ENCODE measurements at regions not wholly inside any gene's neighbourhood (a gene's known extent, or its start where the extent isn't known, plus 50 kb on each side); places are given as distances from the start of the nearest gene placed in this dataset.

DNA sequence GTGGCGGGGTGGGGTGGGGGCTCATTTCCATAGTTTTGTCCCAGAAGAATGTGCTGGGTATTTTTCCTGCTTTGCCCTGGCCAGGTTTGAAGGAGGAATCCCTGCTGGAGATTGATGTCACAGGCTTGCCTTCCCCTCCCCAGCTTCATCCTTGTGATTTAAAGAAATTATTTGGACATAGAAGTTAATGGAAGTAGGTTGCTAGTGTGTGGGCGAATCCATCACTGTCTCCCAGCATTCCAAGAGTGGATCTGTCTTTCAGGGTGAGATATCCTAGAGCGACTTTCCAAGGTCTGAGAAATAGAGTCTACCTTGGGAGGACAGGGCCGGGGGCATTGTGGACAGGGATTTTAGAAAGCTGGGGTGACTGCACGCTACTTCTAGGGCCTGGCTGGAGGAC, 64.9 kb upstream of the HSPA9 start:
- Histone ChIP-seq H3K4me2 (no peak overlapping the region), H3K9me3 (ENCODE audit: insufficient read depth, low read depth) (no peaks in the 10 kb centered on the region), H3F3A (ENCODE audit: insufficient read depth, low read depth) (0 out of 2 replicates have a peak, but pooled peaks cover 3% of the 10 kb centered on the region), H3K36me3 (ENCODE audit: low read depth) (no peaks in the 10 kb centered on the region), H3K79me2 (ENCODE audit: low read depth) (no peaks in the 10 kb centered on the region), H3K4me1 (replicated peaks; ENCODE audit: insufficient read depth) (no peaks in the 10 kb centered on the region), H3K27me3 (ENCODE audit: insufficient read depth, low read depth) (no peaks in the 10 kb centered on the region), H3K27ac (no peak overlapping the region), H4K20me1 (ENCODE audit: insufficient read depth) (no peaks in the 10 kb centered on the region), H3K4me3 (no peak overlapping the region), H3K9me2 (ENCODE audit: insufficient read depth) (no peaks in the 10 kb centered on the region), H2AFZ (no peak overlapping the region)
- intact Hi-C loops (cut with micrococcal nuclease; ENCODE audit: unreplicated experiment), result loop anchor here (5.0 to 10.0 kb wide), 2 partner anchors 63 to 265 kb away; partner anchors contain the start of gene HSPA9
- TF ChIP-seq, protein P1, sequence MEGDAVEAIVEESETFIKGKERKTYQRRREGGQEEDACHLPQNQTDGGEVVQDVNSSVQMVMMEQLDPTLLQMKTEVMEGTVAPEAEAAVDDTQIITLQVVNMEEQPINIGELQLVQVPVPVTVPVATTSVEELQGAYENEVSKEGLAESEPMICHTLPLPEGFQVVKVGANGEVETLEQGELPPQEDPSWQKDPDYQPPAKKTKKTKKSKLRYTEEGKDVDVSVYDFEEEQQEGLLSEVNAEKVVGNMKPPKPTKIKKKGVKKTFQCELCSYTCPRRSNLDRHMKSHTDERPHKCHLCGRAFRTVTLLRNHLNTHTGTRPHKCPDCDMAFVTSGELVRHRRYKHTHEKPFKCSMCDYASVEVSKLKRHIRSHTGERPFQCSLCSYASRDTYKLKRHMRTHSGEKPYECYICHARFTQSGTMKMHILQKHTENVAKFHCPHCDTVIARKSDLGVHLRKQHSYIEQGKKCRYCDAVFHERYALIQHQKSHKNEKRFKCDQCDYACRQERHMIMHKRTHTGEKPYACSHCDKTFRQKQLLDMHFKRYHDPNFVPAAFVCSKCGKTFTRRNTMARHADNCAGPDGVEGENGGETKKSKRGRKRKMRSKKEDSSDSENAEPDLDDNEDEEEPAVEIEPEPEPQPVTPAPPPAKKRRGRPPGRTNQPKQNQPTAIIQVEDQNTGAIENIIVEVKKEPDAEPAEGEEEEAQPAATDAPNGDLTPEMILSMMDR (conservative IDR thresholded peaks at IDR 0.05), result no peak
- no peak for TF ChIP-seq EZH2 (IDR thresholded peaks at IDR 0.05; ENCODE audit: low read depth)
- DNase-seq, result no peak
- BruUV-seq (replicated peaks), result no TSS peak
- POLR2A ChIA-PET (ENCODE audit: unreplicated experiment), result no interaction called here
- CTCF ChIA-PET, result interaction anchor here (1.0 kb wide), 1 partner anchor 61 kb away, joined by 10 read pairs; no protein-coding TSS in a partner anchor

DNA sequence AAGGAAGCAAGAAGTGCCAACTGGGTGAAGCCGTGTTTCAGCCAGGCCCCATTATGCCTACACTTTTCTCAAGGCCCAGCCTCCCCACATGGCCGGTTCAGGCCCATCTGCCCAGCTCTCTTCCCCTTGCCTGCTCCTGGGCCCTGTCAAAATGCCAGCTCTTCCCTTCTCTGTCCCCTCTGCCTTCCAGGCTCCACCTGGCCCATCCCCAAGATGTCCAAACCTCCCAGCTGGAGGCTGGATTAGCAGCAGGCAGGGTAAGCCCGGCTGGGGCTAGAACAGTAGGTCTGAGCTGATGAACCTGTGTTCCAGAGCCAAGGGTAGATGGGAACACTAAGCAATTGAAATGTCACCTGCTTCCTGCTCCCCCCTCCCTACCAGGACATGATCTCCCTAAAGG, 64.1 kb upstream of the HSPA9 start:
- Histone ChIP-seq H3K4me1 (replicated peaks; ENCODE audit: insufficient read depth) (no peaks in the 10 kb centered on the region), H3K9me2 (ENCODE audit: insufficient read depth) (no peaks in the 10 kb centered on the region), H3K79me2 (ENCODE audit: low read depth) (no peaks in the 10 kb centered on the region), H3K27me3 (ENCODE audit: insufficient read depth, low read depth) (no peaks in the 10 kb centered on the region), H3K36me3 (ENCODE audit: low read depth) (no peaks in the 10 kb centered on the region), H3F3A (ENCODE audit: insufficient read depth, low read depth) (0 out of 2 replicates have a peak, but pooled peaks cover 3% of the 10 kb centered on the region), H3K4me3 (no peak overlapping the region), H3K4me2 (no peak overlapping the region), H3K27ac (no peak overlapping the region), H3K9me3 (ENCODE audit: insufficient read depth, low read depth) (no peaks in the 10 kb centered on the region), H4K20me1 (ENCODE audit: insufficient read depth) (no peaks in the 10 kb centered on the region), H2AFZ (no peak overlapping the region)
- intact Hi-C loops (cut with micrococcal nuclease; ENCODE audit: unreplicated experiment), result no loop called here
- BruUV-seq (replicated peaks), result no TSS peak
- DNase-seq, result no peak
- ChIA-PET POLR2A (ENCODE audit: unreplicated experiment) (interaction anchor here (0.5 to 0.7 kb wide), 2 partner anchors 37 to 86 kb away, joined by 3 read pairs; no protein-coding TSS in a partner anchor), CTCF (interaction anchor here (0.6 kb wide), 1 partner anchor 92 kb away, joined by 3 read pairs; no protein-coding TSS in a partner anchor)
- TF ChIP-seq, protein P1 (conservative IDR thresholded peaks at IDR 0.05), result no peak
- TF ChIP-seq EZH2 (IDR thresholded peaks at IDR 0.05; ENCODE audit: low read depth), result no peak

- CTCF ChIA-PET, result no interaction called here
Observed at GRCh38 chr5:138637256-138637655, 62.1 kb upstream of the HSPA9 start.

More at GRCh38 chr5:138637256-138637655, 62.1 kb upstream of the HSPA9 start:
- no peaks in the 10 kb centered on the region for H3K9me2 ChIP-seq (ENCODE audit: insufficient read depth)
- no peaks in the 10 kb centered on the region for H3K27me3 ChIP-seq (ENCODE audit: insufficient read depth, low read depth)
- TF ChIP-seq, protein P1 (conservative IDR thresholded peaks at IDR 0.05), result no peak
- TF ChIP-seq EZH2 (IDR thresholded peaks at IDR 0.05; ENCODE audit: low read depth), result no peak
- H3K79me2 ChIP-seq (ENCODE audit: low read depth), result no peaks in the 10 kb centered on the region
- intact Hi-C loops (cut with micrococcal nuclease; ENCODE audit: unreplicated experiment), result no loop called here
- H2AFZ ChIP-seq, result no peak overlapping the region
- H3K9me3 ChIP-seq (ENCODE audit: insufficient read depth, low read depth), result no peaks in the 10 kb centered on the region
- POLR2A ChIA-PET (ENCODE audit: unreplicated experiment), result no interaction called here
- H3K27ac ChIP-seq, result no peak overlapping the region
- no peak overlapping the region for H3K4me2 ChIP-seq
- 0 out of 2 replicates have a peak, but pooled peaks cover 3% of the 10 kb centered on the region for H3F3A ChIP-seq (ENCODE audit: insufficient read depth, low read depth)
- no peaks in the 10 kb centered on the region for H3K4me1 ChIP-seq (replicated peaks; ENCODE audit: insufficient read depth)
- no peak for DNase-seq
- no peaks in the 10 kb centered on the region for H4K20me1 ChIP-seq (ENCODE audit: insufficient read depth)
- H3K4me3 ChIP-seq, result no peak overlapping the region
- BruUV-seq (replicated peaks), result no TSS peak
- H3K36me3 ChIP-seq (ENCODE audit: low read depth), result no peaks in the 10 kb centered on the region

Data from PC-9 (cell line).